ENCODE measurements at regions not wholly inside any gene's neighbourhood (a gene's known extent, or its start where the extent isn't known, plus 50 kb on each side); places are given as distances from the start of the nearest gene placed in this dataset.

DNA sequence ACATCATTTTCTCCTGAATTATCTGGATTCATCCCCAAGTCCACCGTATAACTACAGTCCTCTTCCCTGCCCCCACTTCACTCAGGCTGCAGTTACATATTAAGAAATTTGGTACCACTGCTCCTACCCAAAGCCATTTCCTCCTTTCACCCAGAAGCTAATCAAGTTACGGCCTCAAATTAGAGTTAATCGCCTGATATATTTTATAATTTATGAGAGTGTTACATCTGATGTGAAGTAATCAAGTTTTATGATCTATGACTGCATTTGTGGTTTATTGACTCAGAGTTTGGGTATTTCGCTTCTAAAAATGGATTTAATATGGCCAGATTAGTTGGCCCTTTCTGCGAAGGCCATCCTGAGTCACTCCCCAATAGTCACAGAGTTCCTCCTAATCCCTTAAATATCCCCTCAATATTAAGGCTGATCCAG lies 223.6 kb upstream of the KIF2A start:
- Mint-ChIP-seq H3K27ac (no peak overlapping the region), H3K9me3 (no peaks in the 10 kb centered on the region), H3K4me1 (peaks cover 21% of the 10 kb centered on the region), H3K36me3 (ENCODE audit: low read depth) (no peaks in the 10 kb centered on the region), H3K27me3 (ENCODE audit: insufficient read depth) (no peaks in the 10 kb centered on the region), H3K4me3 (no peak overlapping the region)
- DNase-seq, result no peak
- H3K27me3 ChIP-seq (ENCODE audit: control insufficient read depth, insufficient read depth, low read length, poor library complexity, severe bottlenecking), result no peaks in the 10 kb centered on the region
- H3K9ac ChIP-seq (ENCODE audit: extremely low read depth, low read length, poor library complexity, severe bottlenecking), result no peak overlapping the region
- H3K4me1 ChIP-seq (ENCODE audit: control insufficient read depth, insufficient read depth, low read length), result no peaks in the 10 kb centered on the region
- H3K36me3 ChIP-seq (ENCODE audit: control insufficient read depth, insufficient read depth, low read length), result no peaks in the 10 kb centered on the region
- 93 to 94% methylated on average over 3 to 5 of the region's 5 CpGs for WGBS, 2 experiments (ENCODE audit: insufficient coverage in 1 of 2, insufficient read length in 1 of 2)
- no peaks in the 10 kb centered on the region for H3K9me3 ChIP-seq (ENCODE audit: control insufficient read depth, low read length)
- H3K27ac ChIP-seq (ENCODE audit: low read depth, low read length), result no peak overlapping the region
- TF ChIP-seq, protein P1, sequence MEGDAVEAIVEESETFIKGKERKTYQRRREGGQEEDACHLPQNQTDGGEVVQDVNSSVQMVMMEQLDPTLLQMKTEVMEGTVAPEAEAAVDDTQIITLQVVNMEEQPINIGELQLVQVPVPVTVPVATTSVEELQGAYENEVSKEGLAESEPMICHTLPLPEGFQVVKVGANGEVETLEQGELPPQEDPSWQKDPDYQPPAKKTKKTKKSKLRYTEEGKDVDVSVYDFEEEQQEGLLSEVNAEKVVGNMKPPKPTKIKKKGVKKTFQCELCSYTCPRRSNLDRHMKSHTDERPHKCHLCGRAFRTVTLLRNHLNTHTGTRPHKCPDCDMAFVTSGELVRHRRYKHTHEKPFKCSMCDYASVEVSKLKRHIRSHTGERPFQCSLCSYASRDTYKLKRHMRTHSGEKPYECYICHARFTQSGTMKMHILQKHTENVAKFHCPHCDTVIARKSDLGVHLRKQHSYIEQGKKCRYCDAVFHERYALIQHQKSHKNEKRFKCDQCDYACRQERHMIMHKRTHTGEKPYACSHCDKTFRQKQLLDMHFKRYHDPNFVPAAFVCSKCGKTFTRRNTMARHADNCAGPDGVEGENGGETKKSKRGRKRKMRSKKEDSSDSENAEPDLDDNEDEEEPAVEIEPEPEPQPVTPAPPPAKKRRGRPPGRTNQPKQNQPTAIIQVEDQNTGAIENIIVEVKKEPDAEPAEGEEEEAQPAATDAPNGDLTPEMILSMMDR (conservative IDR thresholded peaks at IDR 0.05), result no peak
- no peak overlapping the region for H3K4me3 ChIP-seq (ENCODE audit: low read length)

DNA sequence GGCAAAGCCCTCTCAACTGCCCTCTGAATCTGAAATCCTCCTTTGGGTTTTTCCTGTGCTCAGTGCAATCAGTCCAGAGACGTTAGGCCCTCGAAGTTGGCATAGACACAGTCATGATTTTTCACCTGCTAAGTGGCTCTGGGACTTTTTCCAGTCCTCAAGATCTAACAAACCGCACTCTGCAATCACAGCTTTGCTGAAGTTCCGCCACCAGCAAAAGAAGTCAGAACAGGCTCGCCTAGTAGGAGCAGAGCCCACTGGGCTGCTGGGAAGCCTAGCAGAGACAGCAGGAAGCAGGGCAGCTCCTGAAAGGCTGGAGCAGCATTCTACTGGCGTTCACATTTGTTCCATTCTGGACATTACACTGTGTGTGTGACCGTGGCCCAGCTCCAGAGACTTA lies 222.8 kb upstream of the KIF2A start:
- Mint-ChIP-seq H3K27me3 (ENCODE audit: insufficient read depth) (no peaks in the 10 kb centered on the region), H3K4me3 (no peak overlapping the region), H3K27ac (no peak overlapping the region), H3K36me3 (ENCODE audit: low read depth) (no peaks in the 10 kb centered on the region), H3K4me1 (peaks cover 12% of the 10 kb centered on the region), H3K9me3 (no peaks in the 10 kb centered on the region)
- 92 to 94% methylated on average over 6 to 7 of the region's 7 CpGs for WGBS, 2 experiments (ENCODE audit: insufficient coverage in 1 of 2, insufficient read length in 1 of 2)
- Histone ChIP-seq H3K9me3 (ENCODE audit: control insufficient read depth, low read length) (no peaks in the 10 kb centered on the region), H3K27ac (ENCODE audit: low read depth, low read length) (no peak overlapping the region), H3K27me3 (ENCODE audit: control insufficient read depth, insufficient read depth, low read length, poor library complexity, severe bottlenecking) (no peaks in the 10 kb centered on the region), H3K4me3 (ENCODE audit: low read length) (no peak overlapping the region), H3K9ac (ENCODE audit: extremely low read depth, low read length, poor library complexity, severe bottlenecking) (no peak overlapping the region), H3K4me1 (ENCODE audit: control insufficient read depth, insufficient read depth, low read length) (no peaks in the 10 kb centered on the region), H3K36me3 (ENCODE audit: control insufficient read depth, insufficient read depth, low read length) (no peaks in the 10 kb centered on the region)
- DNase-seq, result no peak
- TF ChIP-seq, protein P1 (conservative IDR thresholded peaks at IDR 0.05), result no peak

DNA sequence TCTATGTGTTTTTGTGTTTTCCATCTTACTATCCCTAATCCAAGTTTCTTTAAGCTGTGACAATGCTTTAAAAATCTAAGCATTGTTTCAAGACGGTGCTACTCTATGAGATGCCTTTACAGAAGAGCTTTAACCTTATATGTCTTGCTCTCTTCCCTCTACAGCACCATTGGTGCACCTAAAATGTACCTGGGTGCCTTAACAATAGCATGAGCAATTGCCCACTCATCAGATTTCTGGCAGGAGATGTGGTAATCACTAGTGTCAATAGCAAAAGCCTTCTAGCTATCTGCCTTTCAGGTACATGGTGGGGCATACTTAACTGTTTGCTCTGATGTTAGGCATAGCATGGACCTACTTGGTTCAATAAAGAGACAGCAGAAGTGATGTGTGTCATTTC lies 222.3 kb upstream of the KIF2A start:
- no peaks in the 10 kb centered on the region for H3K9me3 Mint-ChIP-seq
- Histone ChIP-seq H3K9ac (ENCODE audit: extremely low read depth, low read length, poor library complexity, severe bottlenecking) (no peak overlapping the region), H3K27me3 (ENCODE audit: control insufficient read depth, insufficient read depth, low read length, poor library complexity, severe bottlenecking) (no peaks in the 10 kb centered on the region), H3K36me3 (ENCODE audit: control insufficient read depth, insufficient read depth, low read length) (no peaks in the 10 kb centered on the region), H3K4me1 (ENCODE audit: control insufficient read depth, insufficient read depth, low read length) (no peaks in the 10 kb centered on the region), H3K27ac (ENCODE audit: low read depth, low read length) (no peak overlapping the region), H3K4me3 (ENCODE audit: low read length) (no peak overlapping the region), H3K9me3 (ENCODE audit: control insufficient read depth, low read length) (no peaks in the 10 kb centered on the region)
- DNase-seq, result no peak
- TF ChIP-seq, protein P1 (conservative IDR thresholded peaks at IDR 0.05), result no peak
- peaks cover 9% of the 10 kb centered on the region for H3K4me1 Mint-ChIP-seq
- no peak overlapping the region for H3K4me3 Mint-ChIP-seq
- no peaks in the 10 kb centered on the region for H3K36me3 Mint-ChIP-seq (ENCODE audit: low read depth)
- WGBS, 2 experiments (ENCODE audit: insufficient coverage in 1 of 2, insufficient read length in 1 of 2), result 96 to 100% methylated on average over 1 of the region's 1 CpG
- H3K27me3 Mint-ChIP-seq (ENCODE audit: insufficient read depth), result no peaks in the 10 kb centered on the region
- no peak overlapping the region for H3K27ac Mint-ChIP-seq
